ENCODE measurements at regions not wholly inside any gene's neighbourhood (a gene's known extent, or its start where the extent isn't known, plus 50 kb on each side); places are given as distances from the start of the nearest gene placed in this dataset.

DNA sequence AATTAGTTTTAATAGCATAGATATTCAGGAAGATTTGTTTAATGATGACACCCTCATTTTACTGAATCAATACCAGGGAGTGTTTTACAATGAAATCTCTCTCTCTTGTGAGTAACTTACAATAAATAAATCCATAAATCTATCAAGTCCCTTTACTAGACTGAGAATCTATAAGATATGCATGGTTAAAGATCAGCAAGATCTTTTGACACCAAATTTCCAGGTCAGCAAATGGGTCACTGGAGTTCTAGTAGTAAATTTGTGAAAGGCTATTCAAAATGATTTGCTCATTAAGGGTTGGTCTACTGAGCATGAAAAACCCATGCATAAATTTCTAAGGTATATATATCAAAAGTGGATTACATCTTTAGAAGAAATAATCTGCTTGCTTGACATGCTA lies 512.1 kb upstream of the ITGA1 start (continued):
- TF ChIP-seq JUND (IDR thresholded peaks at IDR 0.05; ENCODE audit: low read length) (no peak), KDM1A (IDR thresholded peaks at IDR 0.05; ENCODE audit: borderline replicate concordance, low read length) (no peak), SIN3A (conservative IDR thresholded peaks at IDR 0.05 in 1 of 2, IDR thresholded peaks at IDR 0.05 in 1 of 2; ENCODE audit: low read depth in 1 of 2, low read length in 2 of 2) (no peak)
- TF ChIP-seq, protein P1, sequence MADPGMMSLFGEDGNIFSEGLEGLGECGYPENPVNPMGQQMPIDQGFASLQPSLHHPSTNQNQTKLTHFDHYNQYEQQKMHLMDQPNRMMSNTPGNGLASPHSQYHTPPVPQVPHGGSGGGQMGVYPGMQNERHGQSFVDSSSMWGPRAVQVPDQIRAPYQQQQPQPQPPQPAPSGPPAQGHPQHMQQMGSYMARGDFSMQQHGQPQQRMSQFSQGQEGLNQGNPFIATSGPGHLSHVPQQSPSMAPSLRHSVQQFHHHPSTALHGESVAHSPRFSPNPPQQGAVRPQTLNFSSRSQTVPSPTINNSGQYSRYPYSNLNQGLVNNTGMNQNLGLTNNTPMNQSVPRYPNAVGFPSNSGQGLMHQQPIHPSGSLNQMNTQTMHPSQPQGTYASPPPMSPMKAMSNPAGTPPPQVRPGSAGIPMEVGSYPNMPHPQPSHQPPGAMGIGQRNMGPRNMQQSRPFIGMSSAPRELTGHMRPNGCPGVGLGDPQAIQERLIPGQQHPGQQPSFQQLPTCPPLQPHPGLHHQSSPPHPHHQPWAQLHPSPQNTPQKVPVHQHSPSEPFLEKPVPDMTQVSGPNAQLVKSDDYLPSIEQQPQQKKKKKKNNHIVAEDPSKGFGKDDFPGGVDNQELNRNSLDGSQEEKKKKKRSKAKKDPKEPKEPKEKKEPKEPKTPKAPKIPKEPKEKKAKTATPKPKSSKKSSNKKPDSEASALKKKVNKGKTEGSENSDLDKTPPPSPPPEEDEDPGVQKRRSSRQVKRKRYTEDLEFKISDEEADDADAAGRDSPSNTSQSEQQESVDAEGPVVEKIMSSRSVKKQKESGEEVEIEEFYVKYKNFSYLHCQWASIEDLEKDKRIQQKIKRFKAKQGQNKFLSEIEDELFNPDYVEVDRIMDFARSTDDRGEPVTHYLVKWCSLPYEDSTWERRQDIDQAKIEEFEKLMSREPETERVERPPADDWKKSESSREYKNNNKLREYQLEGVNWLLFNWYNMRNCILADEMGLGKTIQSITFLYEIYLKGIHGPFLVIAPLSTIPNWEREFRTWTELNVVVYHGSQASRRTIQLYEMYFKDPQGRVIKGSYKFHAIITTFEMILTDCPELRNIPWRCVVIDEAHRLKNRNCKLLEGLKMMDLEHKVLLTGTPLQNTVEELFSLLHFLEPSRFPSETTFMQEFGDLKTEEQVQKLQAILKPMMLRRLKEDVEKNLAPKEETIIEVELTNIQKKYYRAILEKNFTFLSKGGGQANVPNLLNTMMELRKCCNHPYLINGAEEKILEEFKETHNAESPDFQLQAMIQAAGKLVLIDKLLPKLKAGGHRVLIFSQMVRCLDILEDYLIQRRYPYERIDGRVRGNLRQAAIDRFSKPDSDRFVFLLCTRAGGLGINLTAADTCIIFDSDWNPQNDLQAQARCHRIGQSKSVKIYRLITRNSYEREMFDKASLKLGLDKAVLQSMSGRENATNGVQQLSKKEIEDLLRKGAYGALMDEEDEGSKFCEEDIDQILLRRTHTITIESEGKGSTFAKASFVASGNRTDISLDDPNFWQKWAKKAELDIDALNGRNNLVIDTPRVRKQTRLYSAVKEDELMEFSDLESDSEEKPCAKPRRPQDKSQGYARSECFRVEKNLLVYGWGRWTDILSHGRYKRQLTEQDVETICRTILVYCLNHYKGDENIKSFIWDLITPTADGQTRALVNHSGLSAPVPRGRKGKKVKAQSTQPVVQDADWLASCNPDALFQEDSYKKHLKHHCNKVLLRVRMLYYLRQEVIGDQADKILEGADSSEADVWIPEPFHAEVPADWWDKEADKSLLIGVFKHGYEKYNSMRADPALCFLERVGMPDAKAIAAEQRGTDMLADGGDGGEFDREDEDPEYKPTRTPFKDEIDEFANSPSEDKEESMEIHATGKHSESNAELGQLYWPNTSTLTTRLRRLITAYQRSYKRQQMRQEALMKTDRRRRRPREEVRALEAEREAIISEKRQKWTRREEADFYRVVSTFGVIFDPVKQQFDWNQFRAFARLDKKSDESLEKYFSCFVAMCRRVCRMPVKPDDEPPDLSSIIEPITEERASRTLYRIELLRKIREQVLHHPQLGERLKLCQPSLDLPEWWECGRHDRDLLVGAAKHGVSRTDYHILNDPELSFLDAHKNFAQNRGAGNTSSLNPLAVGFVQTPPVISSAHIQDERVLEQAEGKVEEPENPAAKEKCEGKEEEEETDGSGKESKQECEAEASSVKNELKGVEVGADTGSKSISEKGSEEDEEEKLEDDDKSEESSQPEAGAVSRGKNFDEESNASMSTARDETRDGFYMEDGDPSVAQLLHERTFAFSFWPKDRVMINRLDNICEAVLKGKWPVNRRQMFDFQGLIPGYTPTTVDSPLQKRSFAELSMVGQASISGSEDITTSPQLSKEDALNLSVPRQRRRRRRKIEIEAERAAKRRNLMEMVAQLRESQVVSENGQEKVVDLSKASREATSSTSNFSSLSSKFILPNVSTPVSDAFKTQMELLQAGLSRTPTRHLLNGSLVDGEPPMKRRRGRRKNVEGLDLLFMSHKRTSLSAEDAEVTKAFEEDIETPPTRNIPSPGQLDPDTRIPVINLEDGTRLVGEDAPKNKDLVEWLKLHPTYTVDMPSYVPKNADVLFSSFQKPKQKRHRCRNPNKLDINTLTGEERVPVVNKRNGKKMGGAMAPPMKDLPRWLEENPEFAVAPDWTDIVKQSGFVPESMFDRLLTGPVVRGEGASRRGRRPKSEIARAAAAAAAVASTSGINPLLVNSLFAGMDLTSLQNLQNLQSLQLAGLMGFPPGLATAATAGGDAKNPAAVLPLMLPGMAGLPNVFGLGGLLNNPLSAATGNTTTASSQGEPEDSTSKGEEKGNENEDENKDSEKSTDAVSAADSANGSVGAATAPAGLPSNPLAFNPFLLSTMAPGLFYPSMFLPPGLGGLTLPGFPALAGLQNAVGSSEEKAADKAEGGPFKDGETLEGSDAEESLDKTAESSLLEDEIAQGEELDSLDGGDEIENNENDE (IDR thresholded peaks at IDR 0.05; ENCODE audit: insufficient replicate concordance, low read length), result no peak

Measured in H1 (cell line).